MM.1S (cell line): ENCODE measurements at regions not wholly inside any gene's neighbourhood (a gene's known extent, or its start where the extent isn't known, plus 50 kb on each side); places are given as distances from the start of the nearest gene placed in this dataset.

Source experiments
- EZH2 ChIP-seq: fragments of 300-600 bp; sonication (generic); optimal IDR thresholded peaks from 2 replicates; pipeline ENCODE3; 2017; ENCODE audit warnings: low read depth, mild to moderate bottlenecking, antibody characterized with exemption, low read length, mixed read lengths
- EZH2phosphoT487 ChIP-seq: fragments of 300-600 bp; sonication (generic); IDR thresholded peaks from 2 replicates; pipeline ENCODE4 v1.6.1; 2018; ENCODE audit warnings: antibody characterized with exemption, low read length
- TF ChIP-seq, protein P1 (sequence below): fragments of 300-600 bp; sonication (generic); IDR thresholded peaks from 2 replicates; pipeline ENCODE4 v1.5.1; 2016; ENCODE audit warnings: antibody characterized with exemption, low read length, mixed read lengths

DNA sequence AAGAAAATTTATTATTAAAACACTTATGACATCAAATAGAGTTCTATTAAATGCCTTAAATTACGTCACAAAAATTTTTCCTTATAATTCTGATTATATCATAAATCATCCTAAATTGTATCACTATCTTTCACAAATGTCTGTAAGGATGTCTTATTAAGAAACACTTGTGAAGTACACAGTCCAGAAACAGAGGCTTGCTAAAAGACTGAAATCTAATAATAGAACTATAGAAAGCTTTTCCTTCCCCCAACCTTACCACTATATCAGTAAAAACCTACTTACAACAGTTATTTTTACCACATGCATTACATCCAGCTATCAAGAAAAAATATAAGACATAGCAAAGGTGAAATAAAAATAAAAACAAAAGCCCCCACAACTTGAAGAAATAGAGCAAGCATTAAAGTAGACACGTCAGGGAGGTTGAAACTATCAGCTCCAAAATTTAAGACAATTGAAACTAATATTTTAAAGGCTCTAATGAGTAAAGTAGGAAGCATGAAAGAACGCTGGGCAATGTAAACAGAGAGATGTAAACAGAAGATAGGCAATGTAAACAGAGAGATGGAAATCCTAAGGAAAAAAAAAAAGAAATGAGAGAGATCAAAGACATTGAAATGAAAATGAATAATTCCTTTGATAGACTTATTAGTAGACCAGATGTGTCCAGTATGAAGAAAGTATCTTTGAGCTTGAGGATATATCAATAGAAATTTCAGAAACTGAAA, 94.9 kb upstream of the TECRL start:
- TF ChIP-seq, protein P1, sequence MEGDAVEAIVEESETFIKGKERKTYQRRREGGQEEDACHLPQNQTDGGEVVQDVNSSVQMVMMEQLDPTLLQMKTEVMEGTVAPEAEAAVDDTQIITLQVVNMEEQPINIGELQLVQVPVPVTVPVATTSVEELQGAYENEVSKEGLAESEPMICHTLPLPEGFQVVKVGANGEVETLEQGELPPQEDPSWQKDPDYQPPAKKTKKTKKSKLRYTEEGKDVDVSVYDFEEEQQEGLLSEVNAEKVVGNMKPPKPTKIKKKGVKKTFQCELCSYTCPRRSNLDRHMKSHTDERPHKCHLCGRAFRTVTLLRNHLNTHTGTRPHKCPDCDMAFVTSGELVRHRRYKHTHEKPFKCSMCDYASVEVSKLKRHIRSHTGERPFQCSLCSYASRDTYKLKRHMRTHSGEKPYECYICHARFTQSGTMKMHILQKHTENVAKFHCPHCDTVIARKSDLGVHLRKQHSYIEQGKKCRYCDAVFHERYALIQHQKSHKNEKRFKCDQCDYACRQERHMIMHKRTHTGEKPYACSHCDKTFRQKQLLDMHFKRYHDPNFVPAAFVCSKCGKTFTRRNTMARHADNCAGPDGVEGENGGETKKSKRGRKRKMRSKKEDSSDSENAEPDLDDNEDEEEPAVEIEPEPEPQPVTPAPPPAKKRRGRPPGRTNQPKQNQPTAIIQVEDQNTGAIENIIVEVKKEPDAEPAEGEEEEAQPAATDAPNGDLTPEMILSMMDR: no peak
- TF ChIP-seq EZH2phosphoT487 (no peak), EZH2 (no peak)
